Muscle layer of duodenum (tissue), 2 donors: ENCODE measurements at regions not wholly inside any gene's neighbourhood (a gene's known extent, or its start where the extent isn't known, plus 50 kb on each side); places are given as distances from the start of the nearest gene placed in this dataset.
"Not testable (repeated sequence)": the region's sequence is repeated elsewhere in the genome, so short reads cannot be mapped to it uniquely, and the experiment has no call there.

Experiments used
- H3K27ac ChIP-seq: one replicate; pipeline ENCODE4 v1.7.0; 2013; ENCODE audit warnings: mild to moderate bottlenecking, low read length
- H3K27me3 ChIP-seq: one replicate; pipeline ENCODE4 v1.7.0; 2013; ENCODE audit warnings: low read depth, mild to moderate bottlenecking, control low read depth, low read length
- H3K36me3 ChIP-seq, 2 donors: one replicate each; pipeline ENCODE4 v1.7.0; 2013; ENCODE audit warnings: low read length in 2 of 2, control low read depth in 1 of 2, mild to moderate bottlenecking in 1 of 2; ENCODE audit not compliant: insufficient read depth in 2 of 2, control insufficient read depth in 1 of 2
- H3K4me1 ChIP-seq, 2 donors: one replicate each; pipeline ENCODE4 v1.7.0; 2013; ENCODE audit warnings: low read length in 2 of 2, mild to moderate bottlenecking in 2 of 2, control low read depth in 1 of 2, moderate library complexity in 1 of 2; ENCODE audit not compliant: insufficient read depth in 2 of 2, control insufficient read depth in 1 of 2
- H3K4me3 ChIP-seq, 2 donors: one replicate each; pipeline ENCODE4 v1.7.0; 2013; ENCODE audit warnings: low read length in 2 of 2, low read depth in 1 of 2, mild to moderate bottlenecking in 1 of 2
- H3K9me3 ChIP-seq, 2 donors: one replicate each; pipeline ENCODE4 v1.7.0; 2013; ENCODE audit warnings: low read length in 2 of 2, control low read depth in 1 of 2, mild to moderate bottlenecking in 1 of 2; ENCODE audit not compliant: control insufficient read depth in 1 of 2
- donor health status: healthy.

DNA sequence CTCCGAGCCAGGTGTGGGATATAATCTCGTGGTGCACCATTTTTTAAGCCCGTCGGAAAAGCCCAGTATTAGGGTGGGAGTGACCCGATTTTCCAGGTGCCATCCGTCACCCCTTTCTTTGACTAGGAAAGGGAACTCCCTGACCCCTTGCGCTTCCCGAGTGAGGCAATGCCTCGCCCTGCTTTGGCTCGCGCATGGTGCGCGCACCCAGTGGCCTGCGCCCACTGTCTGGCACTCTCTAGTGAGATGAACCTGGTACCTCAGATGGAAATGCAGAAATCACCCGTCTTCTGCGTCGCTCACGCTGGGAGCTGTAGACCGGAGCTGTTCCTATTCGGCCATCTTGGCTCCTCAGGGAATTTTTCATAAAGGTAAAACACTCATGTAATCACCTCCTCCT lies 63.9 kb downstream of the RWDD3 start:
- not testable (repeated sequence) for H3K4me3 ChIP-seq, H3K27me3 ChIP-seq, H3K36me3 ChIP-seq, H3K4me1 ChIP-seq, H3K9me3 ChIP-seq, H3K27ac ChIP-seq

DNA sequence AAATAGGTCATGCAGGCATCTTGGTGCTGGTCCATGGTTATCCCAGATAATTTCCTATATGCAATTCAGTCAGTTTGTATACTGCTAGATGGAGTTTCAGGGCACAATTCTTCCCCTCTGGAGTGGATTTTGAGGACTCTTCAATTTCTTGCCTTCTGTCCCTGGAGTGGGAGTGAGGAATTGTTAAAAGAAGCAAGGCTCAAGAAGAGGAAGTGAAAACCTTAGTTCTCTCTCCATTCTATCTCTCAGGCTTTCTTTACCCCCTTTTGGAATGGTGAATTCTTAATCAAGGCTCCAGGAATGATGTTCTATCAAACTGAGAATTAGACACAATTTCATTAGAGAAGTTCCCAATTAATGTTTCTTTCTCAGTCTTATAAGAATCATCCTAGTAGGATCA lies 67.1 kb downstream of the RWDD3 start:
- Histone ChIP-seq H3K27ac (no peak overlapping the region), H3K36me3 (no peaks in the 10 kb centered on the region), H3K4me3 (no peak overlapping the region), H3K27me3 (no peaks in the 10 kb centered on the region), H3K4me1 (no peaks in the 10 kb centered on the region), H3K9me3 (no peaks in the 10 kb centered on the region)

DNA sequence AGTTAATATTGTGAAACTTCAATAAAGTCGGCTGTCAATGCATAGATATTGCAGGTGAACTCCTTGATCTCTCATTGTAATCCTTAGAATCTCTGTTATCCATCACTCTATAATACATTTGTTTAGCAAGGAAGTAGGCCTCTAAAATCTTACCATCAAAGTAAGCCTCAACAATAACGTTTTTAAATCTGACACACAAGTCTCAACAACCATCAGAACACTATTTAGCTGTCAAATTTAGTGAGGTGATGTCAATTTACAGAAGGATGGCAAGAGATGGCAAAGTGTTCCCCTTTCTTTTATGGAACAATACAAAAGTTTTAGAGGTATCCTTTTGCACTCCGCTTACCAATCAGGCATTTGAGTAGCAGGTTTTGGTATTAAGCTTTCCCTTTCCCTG lies 67.6 kb downstream of the RWDD3 start:
- Histone ChIP-seq H3K4me1 (no peaks in the 10 kb centered on the region), H3K27ac (no peak overlapping the region), H3K4me3 (no peak overlapping the region), H3K27me3 (no peaks in the 10 kb centered on the region), H3K36me3 (no peaks in the 10 kb centered on the region), H3K9me3 (no peaks in the 10 kb centered on the region)

GRCh38 chr1:95304803-95305202 lies 70.8 kb downstream of the RWDD3 start:
- no peaks in the 10 kb centered on the region for H3K27me3 ChIP-seq
- no peaks in the 10 kb centered on the region for H3K36me3 ChIP-seq
- no peak overlapping the region for H3K4me3 ChIP-seq
- no peaks in the 10 kb centered on the region for H3K4me1 ChIP-seq
- no peaks in the 10 kb centered on the region for H3K9me3 ChIP-seq
- no peak overlapping the region for H3K27ac ChIP-seq

GRCh38 chr1:95308276-95309030 lies 74.4 kb downstream of the RWDD3 start:
- Histone ChIP-seq H3K27ac (no peak overlapping the region), H3K4me1 (no peaks in the 10 kb centered on the region), H3K36me3 (no peaks in the 10 kb centered on the region), H3K27me3 (no peaks in the 10 kb centered on the region), H3K9me3 (no peaks in the 10 kb centered on the region), H3K4me3 (no peak overlapping the region)

DNA sequence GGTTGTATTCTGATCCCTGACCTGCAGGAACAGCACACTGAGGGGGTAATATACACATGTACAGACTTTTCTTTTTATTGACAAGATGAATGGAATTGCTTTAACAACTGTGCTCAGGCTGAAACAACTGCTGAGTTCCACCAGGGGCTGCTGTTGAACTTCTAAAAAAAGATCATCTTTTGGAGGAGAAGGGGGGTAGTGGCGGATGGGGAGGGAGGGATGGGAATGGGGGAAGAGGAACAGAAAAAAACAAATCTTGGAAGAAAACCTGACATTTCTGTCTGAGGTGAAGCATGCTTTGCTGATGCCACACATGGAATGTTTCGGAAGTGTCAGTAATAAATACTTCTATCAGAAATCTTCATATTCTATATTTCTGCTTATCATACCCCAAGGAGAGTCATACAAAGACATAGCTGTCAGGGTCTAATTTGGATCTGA lies 75.0 kb downstream of the RWDD3 start:
- H3K4me3 ChIP-seq, result no peak overlapping the region
- no peaks in the 10 kb centered on the region for H3K4me1 ChIP-seq
- no peaks in the 10 kb centered on the region for H3K9me3 ChIP-seq
- H3K27ac ChIP-seq, result no peak overlapping the region
- no peaks in the 10 kb centered on the region for H3K27me3 ChIP-seq
- H3K36me3 ChIP-seq, result no peaks in the 10 kb centered on the region

- Histone ChIP-seq H3K4me1 (no peaks in the 10 kb centered on the region), H3K36me3 (no peaks in the 10 kb centered on the region), H3K27ac (no peak overlapping the region), H3K4me3 (no peak overlapping the region), H3K27me3 (no peaks in the 10 kb centered on the region), H3K9me3 (no peaks in the 10 kb centered on the region)
Observed at GRCh38 chr1:95311014-95311413, 77.0 kb downstream of the RWDD3 start.

DNA sequence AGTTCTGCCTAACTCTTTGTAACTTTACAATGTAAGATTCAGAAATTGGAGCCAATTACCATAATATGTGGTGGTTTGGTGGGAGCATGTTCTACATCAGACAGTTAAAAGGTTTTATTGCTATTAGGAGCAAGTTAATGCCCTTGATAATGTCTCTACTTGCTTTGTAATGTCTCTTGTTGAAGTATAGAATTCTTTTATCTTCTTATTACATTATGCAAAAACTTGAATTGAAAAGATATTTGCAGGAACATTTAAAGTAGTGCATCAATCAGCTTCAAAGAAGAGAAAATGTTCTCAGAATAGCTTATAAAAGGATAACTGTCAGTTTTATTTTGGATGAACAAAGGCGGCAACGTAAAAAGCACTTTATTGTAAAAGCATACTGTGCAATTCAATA lies 77.8 kb downstream of the RWDD3 start:
- Histone ChIP-seq H3K27ac (no peak overlapping the region), H3K4me1 (no peaks in the 10 kb centered on the region), H3K9me3 (no peaks in the 10 kb centered on the region), H3K36me3 (no peaks in the 10 kb centered on the region), H3K27me3 (no peaks in the 10 kb centered on the region), H3K4me3 (no peak overlapping the region)

DNA sequence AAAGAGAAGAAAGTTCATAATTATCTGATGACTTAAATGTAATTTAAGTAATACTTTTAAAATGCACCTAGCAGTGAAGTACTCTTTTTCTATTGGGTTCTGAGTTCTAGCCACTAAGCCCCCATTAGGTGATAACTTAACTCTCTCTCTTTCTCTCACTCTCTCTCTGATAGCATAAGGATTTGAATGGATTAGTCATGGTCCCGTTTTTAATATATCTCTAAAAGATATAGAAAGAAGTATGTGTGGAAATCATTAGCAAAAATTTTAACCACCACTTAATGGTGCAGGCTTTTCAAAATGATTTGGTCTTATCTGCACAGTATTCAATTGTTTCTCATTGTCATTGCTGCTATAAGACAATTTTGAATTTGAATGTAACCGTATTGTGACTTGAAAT lies 78.2 kb downstream of the RWDD3 start:
- no peaks in the 10 kb centered on the region for H3K27me3 ChIP-seq
- no peaks in the 10 kb centered on the region for H3K4me1 ChIP-seq
- no peaks in the 10 kb centered on the region for H3K9me3 ChIP-seq
- no peak overlapping the region for H3K4me3 ChIP-seq
- no peaks in the 10 kb centered on the region for H3K36me3 ChIP-seq
- no peak overlapping the region for H3K27ac ChIP-seq

DNA sequence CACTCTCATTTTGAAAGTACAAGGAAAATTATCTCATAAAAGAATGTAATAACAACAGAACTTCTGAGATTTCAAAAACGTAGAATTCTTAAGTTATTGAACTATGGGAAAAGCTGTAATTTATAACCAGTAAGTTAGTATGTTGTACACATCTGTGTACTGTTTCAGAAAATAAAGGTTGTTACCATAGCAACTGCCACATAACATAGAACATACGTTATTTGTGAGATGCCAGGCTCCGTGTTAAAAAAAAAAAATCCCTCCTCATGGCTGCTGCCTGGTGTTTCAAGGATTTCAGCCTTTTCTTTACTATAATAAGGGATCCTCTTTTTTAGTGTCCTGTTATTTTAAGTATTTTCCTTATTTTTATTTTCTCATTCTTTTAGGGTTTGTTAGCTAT lies 79.5 kb downstream of the RWDD3 start:
- H3K4me1 ChIP-seq, result no peaks in the 10 kb centered on the region
- H3K36me3 ChIP-seq, result no peaks in the 10 kb centered on the region
- H3K4me3 ChIP-seq, result no peak overlapping the region
- H3K27ac ChIP-seq, result no peak overlapping the region
- no peaks in the 10 kb centered on the region for H3K27me3 ChIP-seq
- H3K9me3 ChIP-seq, result no peaks in the 10 kb centered on the region

- Histone ChIP-seq H3K4me3 (peak overlapping the region in 1 of 2 donors; percentile 15), H3K4me1 (peaks cover 0 to 5% of the 10 kb centered on the region in 2 donors), H3K9me3 (no peaks in the 10 kb centered on the region), H3K36me3 (no peaks in the 10 kb centered on the region), H3K27me3 (no peaks in the 10 kb centered on the region), H3K27ac (no peak overlapping the region)
Observed at GRCh38 chr1:95321531-95321930, 87.5 kb downstream of the RWDD3 start.

DNA sequence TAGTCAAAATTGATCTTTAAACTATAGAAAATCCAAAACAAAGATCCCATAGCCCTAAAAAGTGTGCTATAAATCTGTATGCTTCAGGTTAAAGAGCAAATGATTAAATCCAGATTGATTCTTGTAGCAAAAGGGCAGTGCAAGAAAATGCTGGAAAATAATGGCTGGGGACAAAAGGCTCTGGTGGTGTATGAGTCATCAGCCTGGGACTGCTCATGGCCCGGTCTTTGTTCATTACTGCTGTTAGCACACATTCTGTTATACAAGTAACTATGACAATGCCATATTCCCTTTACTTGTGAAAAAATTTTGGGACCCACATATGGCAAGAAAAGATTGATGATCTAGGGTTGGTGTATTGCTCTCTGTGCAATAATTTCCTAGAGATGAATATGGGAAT lies 89.1 kb downstream of the RWDD3 start:
- Histone ChIP-seq H3K27ac (no peak overlapping the region), H3K4me1 (peaks cover 0 to 5% of the 10 kb centered on the region in 2 donors), H3K9me3 (no peaks in the 10 kb centered on the region), H3K27me3 (no peaks in the 10 kb centered on the region), H3K4me3 (no peak overlapping the region), H3K36me3 (no peaks in the 10 kb centered on the region)
